ENCODE measurements at regions not wholly inside any gene's neighbourhood (a gene's known extent, or its start where the extent isn't known, plus 50 kb on each side); places are given as distances from the start of the nearest gene placed in this dataset.
"Not testable (repeated sequence)": the region's sequence is repeated elsewhere in the genome, so short reads cannot be mapped to it uniquely, and the experiment has no call there.

GRCh38 chr2:175852879-175853615 is 149.0 kb downstream of the LNPK start:
- Histone ChIP-seq H3K27me3 (ENCODE audit: low read depth, low read length) (no peaks in the 10 kb centered on the region), H3K36me3 (ENCODE audit: control insufficient read depth in 1 of 2, insufficient read depth in 2 of 2, low read length in 2 of 2) (no peaks in the 10 kb centered on the region)

GRCh38 chr2:175847128-175847527 is 154.9 kb downstream of the LNPK start:
- Histone ChIP-seq H3K27me3 (ENCODE audit: low read depth, low read length) (no peaks in the 10 kb centered on the region), H3K4me3 (ENCODE audit: low read depth in 1 of 2, low read length in 2 of 2) (no peak overlapping the region), H3K36me3 (ENCODE audit: control insufficient read depth in 1 of 2, insufficient read depth in 2 of 2, low read length in 2 of 2) (no peaks in the 10 kb centered on the region), H3K27ac (ENCODE audit: low read length) (no peak overlapping the region), H3K9me3 (ENCODE audit: control insufficient read depth in 1 of 2, low read length in 2 of 2) (no peaks in the 10 kb centered on the region), H3K4me1 (ENCODE audit: control insufficient read depth in 1 of 2, insufficient read depth in 2 of 2, low read length in 2 of 2) (no peaks in the 10 kb centered on the region)

More at GRCh38 chr2:175852879-175853615, 149.0 kb downstream of the LNPK start:
- no peak overlapping the region for H3K27ac ChIP-seq (ENCODE audit: low read length)
- no peak overlapping the region for H3K4me3 ChIP-seq (ENCODE audit: low read depth in 1 of 2, low read length in 2 of 2)
- no peaks in the 10 kb centered on the region for H3K9me3 ChIP-seq (ENCODE audit: control insufficient read depth in 1 of 2, low read length in 2 of 2)
- H3K4me1 ChIP-seq (ENCODE audit: control insufficient read depth in 1 of 2, insufficient read depth in 2 of 2, low read length in 2 of 2), result peaks cover 0 to 5% of the 10 kb centered on the region in 2 donors

- Histone ChIP-seq H3K9me3 (ENCODE audit: control insufficient read depth in 1 of 2, low read length in 2 of 2) (no peaks in the 10 kb centered on the region), H3K36me3 (ENCODE audit: control insufficient read depth in 1 of 2, insufficient read depth in 2 of 2, low read length in 2 of 2) (no peaks in the 10 kb centered on the region), H3K4me3 (ENCODE audit: low read depth in 1 of 2, low read length in 2 of 2) (no peak overlapping the region), H3K4me1 (ENCODE audit: control insufficient read depth in 1 of 2, insufficient read depth in 2 of 2, low read length in 2 of 2) (no peaks in the 10 kb centered on the region), H3K27me3 (ENCODE audit: low read depth, low read length) (no peaks in the 10 kb centered on the region), H3K27ac (ENCODE audit: low read length) (no peak overlapping the region)
Observed at GRCh38 chr2:175844169-175844568, 157.9 kb downstream of the LNPK start.

- no peak overlapping the region for H3K27ac ChIP-seq (ENCODE audit: low read length)
- no peaks in the 10 kb centered on the region for H3K4me1 ChIP-seq (ENCODE audit: control insufficient read depth in 1 of 2, insufficient read depth in 2 of 2, low read length in 2 of 2)
- no peak overlapping the region for H3K4me3 ChIP-seq (ENCODE audit: low read depth in 1 of 2, low read length in 2 of 2)
- H3K9me3 ChIP-seq (ENCODE audit: control insufficient read depth in 1 of 2, low read length in 2 of 2), result no peaks in the 10 kb centered on the region
- H3K27me3 ChIP-seq (ENCODE audit: low read depth, low read length), result no peaks in the 10 kb centered on the region
- H3K36me3 ChIP-seq (ENCODE audit: control insufficient read depth in 1 of 2, insufficient read depth in 2 of 2, low read length in 2 of 2), result no peaks in the 10 kb centered on the region
Observed at GRCh38 chr2:175843625-175844024, 158.4 kb downstream of the LNPK start.

- no peaks in the 10 kb centered on the region for H3K36me3 ChIP-seq (ENCODE audit: control insufficient read depth in 1 of 2, insufficient read depth in 2 of 2, low read length in 2 of 2)
- no peaks in the 10 kb centered on the region for H3K27me3 ChIP-seq (ENCODE audit: low read depth, low read length)
- H3K9me3 ChIP-seq (ENCODE audit: control insufficient read depth in 1 of 2, low read length in 2 of 2), result no peaks in the 10 kb centered on the region
- no peaks in the 10 kb centered on the region for H3K4me1 ChIP-seq (ENCODE audit: control insufficient read depth in 1 of 2, insufficient read depth in 2 of 2, low read length in 2 of 2)
- no peak overlapping the region for H3K27ac ChIP-seq (ENCODE audit: low read length)
- no peak overlapping the region for H3K4me3 ChIP-seq (ENCODE audit: low read depth in 1 of 2, low read length in 2 of 2)
Observed at GRCh38 chr2:175842996-175843395, 159.1 kb downstream of the LNPK start.

GRCh38 chr2:175840765-175841164 is 161.3 kb downstream of the LNPK start:
- not testable (repeated sequence) for H3K27ac ChIP-seq (ENCODE audit: low read length); H3K9me3 ChIP-seq (ENCODE audit: control insufficient read depth in 1 of 2, low read length in 2 of 2); H3K36me3 ChIP-seq (ENCODE audit: control insufficient read depth in 1 of 2, insufficient read depth in 2 of 2, low read length in 2 of 2); H3K27me3 ChIP-seq (ENCODE audit: low read depth, low read length); H3K4me1 ChIP-seq (ENCODE audit: control insufficient read depth in 1 of 2, insufficient read depth in 2 of 2, low read length in 2 of 2); H3K4me3 ChIP-seq (ENCODE audit: low read depth in 1 of 2, low read length in 2 of 2)

- Histone ChIP-seq H3K27ac (ENCODE audit: low read length) (no peak overlapping the region), H3K4me3 (ENCODE audit: low read depth in 1 of 2, low read length in 2 of 2) (no peak overlapping the region), H3K4me1 (ENCODE audit: control insufficient read depth in 1 of 2, insufficient read depth in 2 of 2, low read length in 2 of 2) (peaks cover 0 to 6% of the 10 kb centered on the region in 2 donors), H3K9me3 (ENCODE audit: control insufficient read depth in 1 of 2, low read length in 2 of 2) (no peaks in the 10 kb centered on the region), H3K36me3 (ENCODE audit: control insufficient read depth in 1 of 2, insufficient read depth in 2 of 2, low read length in 2 of 2) (no peaks in the 10 kb centered on the region), H3K27me3 (ENCODE audit: low read depth, low read length) (no peaks in the 10 kb centered on the region)
Observed at GRCh38 chr2:175840256-175840655, 161.8 kb downstream of the LNPK start.

GRCh38 chr2:175838979-175839378 is 163.1 kb downstream of the LNPK start:
- Histone ChIP-seq H3K9me3 (ENCODE audit: control insufficient read depth in 1 of 2, low read length in 2 of 2) (no peaks in the 10 kb centered on the region), H3K4me3 (ENCODE audit: low read depth in 1 of 2, low read length in 2 of 2) (no peak overlapping the region), H3K36me3 (ENCODE audit: control insufficient read depth in 1 of 2, insufficient read depth in 2 of 2, low read length in 2 of 2) (no peaks in the 10 kb centered on the region), H3K4me1 (ENCODE audit: control insufficient read depth in 1 of 2, insufficient read depth in 2 of 2, low read length in 2 of 2) (peaks cover 0 to 6% of the 10 kb centered on the region in 2 donors), H3K27ac (ENCODE audit: low read length) (no peak overlapping the region), H3K27me3 (ENCODE audit: low read depth, low read length) (no peaks in the 10 kb centered on the region)

- H3K36me3 ChIP-seq (ENCODE audit: control insufficient read depth in 1 of 2, insufficient read depth in 2 of 2, low read length in 2 of 2), result no peaks in the 10 kb centered on the region
- H3K9me3 ChIP-seq (ENCODE audit: control insufficient read depth in 1 of 2, low read length in 2 of 2), result no peaks in the 10 kb centered on the region
- H3K4me3 ChIP-seq (ENCODE audit: low read depth in 1 of 2, low read length in 2 of 2), result no peak overlapping the region
- H3K27me3 ChIP-seq (ENCODE audit: low read depth, low read length), result no peaks in the 10 kb centered on the region
- H3K4me1 ChIP-seq (ENCODE audit: control insufficient read depth in 1 of 2, insufficient read depth in 2 of 2, low read length in 2 of 2), result peaks cover 0 to 6% of the 10 kb centered on the region in 2 donors
- no peak overlapping the region for H3K27ac ChIP-seq (ENCODE audit: low read length)
Observed at GRCh38 chr2:175837046-175837445, 165.0 kb downstream of the LNPK start.

- Histone ChIP-seq H3K27ac (ENCODE audit: low read length) (no peak overlapping the region), H3K4me1 (ENCODE audit: control insufficient read depth in 1 of 2, insufficient read depth in 2 of 2, low read length in 2 of 2) (peaks cover 0 to 6% of the 10 kb centered on the region in 2 donors), H3K36me3 (ENCODE audit: control insufficient read depth in 1 of 2, insufficient read depth in 2 of 2, low read length in 2 of 2) (no peaks in the 10 kb centered on the region), H3K4me3 (ENCODE audit: low read depth in 1 of 2, low read length in 2 of 2) (no peak overlapping the region), H3K9me3 (ENCODE audit: control insufficient read depth in 1 of 2, low read length in 2 of 2) (no peaks in the 10 kb centered on the region), H3K27me3 (ENCODE audit: low read depth, low read length) (no peaks in the 10 kb centered on the region)
Observed at GRCh38 chr2:175836361-175836760, 165.7 kb downstream of the LNPK start.

- Histone ChIP-seq H3K27me3 (ENCODE audit: low read depth, low read length) (no peaks in the 10 kb centered on the region), H3K27ac (ENCODE audit: low read length) (no peak overlapping the region), H3K36me3 (ENCODE audit: control insufficient read depth in 1 of 2, insufficient read depth in 2 of 2, low read length in 2 of 2) (no peaks in the 10 kb centered on the region), H3K4me1 (ENCODE audit: control insufficient read depth in 1 of 2, insufficient read depth in 2 of 2, low read length in 2 of 2) (peaks cover 0 to 6% of the 10 kb centered on the region in 2 donors), H3K4me3 (ENCODE audit: low read depth in 1 of 2, low read length in 2 of 2) (no peak overlapping the region), H3K9me3 (ENCODE audit: control insufficient read depth in 1 of 2, low read length in 2 of 2) (no peaks in the 10 kb centered on the region)
Observed at GRCh38 chr2:175834477-175834876, 167.6 kb downstream of the LNPK start.

- no peaks in the 10 kb centered on the region for H3K27me3 ChIP-seq (ENCODE audit: low read depth, low read length)
- no peak overlapping the region for H3K4me3 ChIP-seq (ENCODE audit: low read depth in 1 of 2, low read length in 2 of 2)
- H3K4me1 ChIP-seq (ENCODE audit: control insufficient read depth in 1 of 2, insufficient read depth in 2 of 2, low read length in 2 of 2), result peaks cover 0 to 6% of the 10 kb centered on the region in 2 donors
- no peaks in the 10 kb centered on the region for H3K9me3 ChIP-seq (ENCODE audit: control insufficient read depth in 1 of 2, low read length in 2 of 2)
- no peak overlapping the region for H3K27ac ChIP-seq (ENCODE audit: low read length)
- H3K36me3 ChIP-seq (ENCODE audit: control insufficient read depth in 1 of 2, insufficient read depth in 2 of 2, low read length in 2 of 2), result no peaks in the 10 kb centered on the region
Observed at GRCh38 chr2:175832866-175833265, 169.2 kb downstream of the LNPK start.

Measured in muscle layer of duodenum (tissue), 2 donors.